Adrenal gland (tissue), 5 donors: ENCODE measurements at regions not wholly inside any gene's neighbourhood (a gene's known extent, or its start where the extent isn't known, plus 50 kb on each side); places are given as distances from the start of the nearest gene placed in this dataset.

Source experiments
- CTCF ChIP-seq, 6 experiments: fragments of 450-650 bp in 4 of 6; fragments of 200-600 bp in 2 of 6; sonication (generic) in 1 of 6; IDR thresholded peaks; 1 replicate in 5 of 6; 2 replicates in 1 of 6; pipeline versions ENCODE4 v1.5.1 to v1.8.0; 2016 to 2021; ENCODE audit warnings: antibody characterized with exemption in 6 of 6, mild to moderate bottlenecking in 2 of 6, moderate library complexity in 1 of 6
- POLR2A ChIP-seq, 2 donors: fragments of 450-650 bp; IDR thresholded peaks; one replicate each; pipeline ENCODE4 v1.6.1; 2017; ENCODE audit warnings: antibody characterized with exemption in 2 of 2, mild to moderate bottlenecking in 2 of 2, moderate library complexity in 1 of 2
- donor health status: DM: no; HTN: no; CAD: no.

- TF ChIP-seq POLR2A (IDR thresholded peaks at IDR 0.05) (no peak), CTCF (IDR thresholded peaks at IDR 0.05) (no peak)
Observed at GRCh38 chr16:27687605-27688004, 137.7 kb downstream of the KATNIP start.
